ENCODE measurements at regions not wholly inside any gene's neighbourhood (a gene's known extent, or its start where the extent isn't known, plus 50 kb on each side); places are given as distances from the start of the nearest gene placed in this dataset.
"Not testable (repeated sequence)": the region's sequence is repeated elsewhere in the genome, so short reads cannot be mapped to it uniquely, and the experiment has no call there.

DNA sequence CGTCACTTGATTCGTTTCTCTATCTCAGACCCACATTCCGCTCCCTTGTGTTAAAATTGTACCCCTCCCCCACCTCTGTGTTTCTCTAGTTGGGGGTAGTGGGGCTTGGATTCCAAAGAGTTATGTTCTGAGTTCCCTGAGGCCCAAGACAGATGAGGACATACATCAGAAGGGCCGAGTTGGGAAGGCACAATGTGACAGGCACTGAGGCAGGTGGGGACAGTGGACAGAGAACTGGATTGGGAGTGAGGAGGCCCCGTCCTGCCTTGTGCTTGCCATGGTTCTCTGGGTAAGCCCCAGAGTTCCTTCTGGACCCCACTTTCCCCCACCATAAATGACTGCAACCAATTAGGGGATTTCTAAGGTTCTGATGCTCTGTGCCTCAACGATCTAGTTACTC is 80.5 kb upstream of the ETV3 start:
- H3K9me3 Mint-ChIP-seq: peaks cover 11% of the 10 kb centered on the region
- TF ChIP-seq, protein P1, sequence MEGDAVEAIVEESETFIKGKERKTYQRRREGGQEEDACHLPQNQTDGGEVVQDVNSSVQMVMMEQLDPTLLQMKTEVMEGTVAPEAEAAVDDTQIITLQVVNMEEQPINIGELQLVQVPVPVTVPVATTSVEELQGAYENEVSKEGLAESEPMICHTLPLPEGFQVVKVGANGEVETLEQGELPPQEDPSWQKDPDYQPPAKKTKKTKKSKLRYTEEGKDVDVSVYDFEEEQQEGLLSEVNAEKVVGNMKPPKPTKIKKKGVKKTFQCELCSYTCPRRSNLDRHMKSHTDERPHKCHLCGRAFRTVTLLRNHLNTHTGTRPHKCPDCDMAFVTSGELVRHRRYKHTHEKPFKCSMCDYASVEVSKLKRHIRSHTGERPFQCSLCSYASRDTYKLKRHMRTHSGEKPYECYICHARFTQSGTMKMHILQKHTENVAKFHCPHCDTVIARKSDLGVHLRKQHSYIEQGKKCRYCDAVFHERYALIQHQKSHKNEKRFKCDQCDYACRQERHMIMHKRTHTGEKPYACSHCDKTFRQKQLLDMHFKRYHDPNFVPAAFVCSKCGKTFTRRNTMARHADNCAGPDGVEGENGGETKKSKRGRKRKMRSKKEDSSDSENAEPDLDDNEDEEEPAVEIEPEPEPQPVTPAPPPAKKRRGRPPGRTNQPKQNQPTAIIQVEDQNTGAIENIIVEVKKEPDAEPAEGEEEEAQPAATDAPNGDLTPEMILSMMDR (IDR thresholded peaks at IDR 0.05): no peak
- H3K27me3 Mint-ChIP-seq: peaks cover 25% of the 10 kb centered on the region
- ChIA-PET POLR2A (no interaction called here), CTCF (interaction anchor here (1.1 to 1.4 kb wide), 2 partner anchors 16 to 62 kb away, joined by 3 to 6 read pairs; no protein-coding TSS in a partner anchor)
- no peak overlapping the region for H3K27ac Mint-ChIP-seq
- intact Hi-C loops (cut with micrococcal nuclease): no loop called here
- no peaks in the 10 kb centered on the region for H3K4me1 Mint-ChIP-seq (ENCODE audit: low read depth)
- ATAC-seq (no peak), DNase-seq (no peak)
- H3K36me3 Mint-ChIP-seq (ENCODE audit: low read depth): no peaks in the 10 kb centered on the region
- no peak overlapping the region for H3K4me3 Mint-ChIP-seq

DNA sequence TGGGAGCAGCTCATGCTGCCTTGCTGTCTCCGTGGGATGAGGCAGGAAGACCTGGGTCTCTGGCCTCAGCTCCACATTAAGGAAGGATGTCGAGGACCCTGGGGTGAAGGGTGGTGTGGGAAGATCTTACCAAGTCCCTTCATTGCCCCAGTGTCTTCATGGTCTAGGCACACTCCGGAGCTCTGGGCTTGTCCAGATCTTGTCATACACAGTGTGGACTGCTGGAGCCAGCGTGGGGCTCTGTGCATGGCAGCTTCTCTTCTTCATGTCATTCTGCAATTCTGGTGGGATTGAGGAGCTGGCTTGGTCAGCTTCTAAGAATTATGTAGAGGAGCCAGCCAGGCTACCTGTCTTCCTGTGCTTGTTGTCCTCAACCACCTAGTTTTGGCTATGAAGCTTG is 79.3 kb upstream of the ETV3 start:
- no peak for ATAC-seq
- TF ChIP-seq, protein P1 (IDR thresholded peaks at IDR 0.05): no peak
- CTCF ChIA-PET: interaction anchor here (1.1 to 1.4 kb wide), 2 partner anchors 15 to 61 kb away, joined by 3 to 6 read pairs; no protein-coding TSS in a partner anchor
- H3K9me3 Mint-ChIP-seq: peaks cover 21% of the 10 kb centered on the region
- H3K4me1 Mint-ChIP-seq (ENCODE audit: low read depth): no peaks in the 10 kb centered on the region
- peaks cover 25% of the 10 kb centered on the region for H3K27me3 Mint-ChIP-seq
- no peak overlapping the region for H3K4me3 Mint-ChIP-seq
- POLR2A ChIA-PET: no interaction called here
- no peak overlapping the region for H3K27ac Mint-ChIP-seq
- intact Hi-C loops (cut with micrococcal nuclease): no loop called here
- no peaks in the 10 kb centered on the region for H3K36me3 Mint-ChIP-seq (ENCODE audit: low read depth)
- no peak for DNase-seq

DNA sequence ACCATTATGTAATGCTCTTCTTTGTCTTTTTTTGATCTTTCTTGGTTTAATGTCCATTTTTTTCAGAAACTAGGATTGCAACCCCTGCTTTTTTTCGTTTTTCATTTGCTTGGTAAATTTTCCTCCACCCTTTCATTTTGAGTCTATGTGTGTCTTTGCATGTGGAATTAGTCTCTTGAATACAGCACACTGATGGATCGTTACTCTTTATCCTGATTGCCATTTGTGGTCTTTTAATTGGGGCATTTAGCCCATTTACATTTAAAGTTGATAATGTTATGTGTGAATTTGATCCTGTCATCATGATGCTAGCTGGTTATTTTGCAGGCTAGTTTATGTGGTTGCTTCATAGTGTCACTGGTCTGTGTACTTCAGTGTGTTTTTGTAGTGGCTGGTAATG is 75.6 kb upstream of the ETV3 start:
- Mint-ChIP-seq H3K36me3 (ENCODE audit: low read depth) (no peaks in the 10 kb centered on the region), H3K4me3 (no peak overlapping the region)

DNA sequence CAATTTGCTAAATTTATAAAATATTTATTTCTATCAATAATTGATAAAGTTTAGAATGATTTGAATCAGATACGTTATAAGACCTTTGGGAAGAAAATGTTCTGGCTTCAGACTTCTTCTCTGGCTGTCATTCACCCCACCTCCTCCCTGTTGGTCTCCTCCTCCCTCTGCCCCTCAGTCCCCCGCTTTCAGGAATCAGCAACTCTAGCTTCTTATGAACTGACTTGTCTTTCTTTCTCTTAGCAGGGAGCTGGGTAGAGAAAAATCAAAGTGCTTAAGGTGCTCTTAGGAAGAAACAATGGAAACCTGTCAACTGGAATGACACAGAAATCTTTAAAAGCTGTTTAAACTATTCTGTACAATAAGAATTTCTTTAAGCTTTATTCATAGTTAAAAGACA is 71.3 kb upstream of the ETV3 start:
- ChIA-PET POLR2A (no interaction called here), CTCF (interaction anchor here (1.1 kb wide), 1 partner anchor 13 kb away, joined by 3 read pairs; no protein-coding TSS in a partner anchor)
- no peak overlapping the region for H3K27ac Mint-ChIP-seq
- TF ChIP-seq, protein P1 (IDR thresholded peaks at IDR 0.05): no peak
- intact Hi-C loops (cut with micrococcal nuclease): no loop called here
- ATAC-seq: no peak
- peaks cover 18% of the 10 kb centered on the region for H3K27me3 Mint-ChIP-seq
- DNase-seq: no peak
- peaks cover 17% of the 10 kb centered on the region for H3K9me3 Mint-ChIP-seq
- no peaks in the 10 kb centered on the region for H3K4me1 Mint-ChIP-seq (ENCODE audit: low read depth)
- no peaks in the 10 kb centered on the region for H3K36me3 Mint-ChIP-seq (ENCODE audit: low read depth)
- no peak overlapping the region for H3K4me3 Mint-ChIP-seq

More for the DNA sequence above, 75.6 kb upstream of the ETV3 start:
- DNase-seq (no peak), ATAC-seq (no peak)
- intact Hi-C loops (cut with micrococcal nuclease): no loop called here
- ChIA-PET CTCF (interaction anchor here (1.0 kb wide), 1 partner anchor 124 kb away, joined by 4 read pairs; no protein-coding TSS in a partner anchor), POLR2A (interaction anchor here (0.7 kb wide), 1 partner anchor 401 kb away, joined by 3 read pairs; no protein-coding TSS in a partner anchor)
- H3K27ac Mint-ChIP-seq: no peak overlapping the region
- TF ChIP-seq, protein P1 (IDR thresholded peaks at IDR 0.05): no peak
- H3K9me3 Mint-ChIP-seq: peaks cover 22% of the 10 kb centered on the region
- H3K4me1 Mint-ChIP-seq (ENCODE audit: low read depth): no peaks in the 10 kb centered on the region
- H3K27me3 Mint-ChIP-seq: peaks cover 26% of the 10 kb centered on the region

DNA sequence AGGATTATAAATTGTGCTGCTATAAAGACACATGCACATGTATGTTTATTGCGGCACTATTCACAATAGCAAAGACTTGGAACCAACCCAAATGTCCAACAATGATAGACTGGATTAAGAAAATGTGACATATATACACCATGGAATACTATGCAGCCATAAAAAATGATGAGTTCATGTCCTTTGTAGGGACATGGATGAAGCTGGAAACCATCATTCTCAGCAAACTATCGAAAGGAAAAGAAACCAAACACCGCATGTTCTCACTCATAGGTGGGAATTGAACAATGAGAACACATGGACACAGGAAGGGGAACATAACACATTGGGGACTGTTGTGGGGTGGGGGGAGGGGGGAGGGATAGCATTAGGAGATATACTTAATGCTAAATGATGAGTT is 67.8 kb upstream of the ETV3 start:
- CTCF ChIA-PET; H3K27me3 Mint-ChIP-seq; POLR2A ChIA-PET; DNase-seq; H3K4me1 Mint-ChIP-seq (ENCODE audit: low read depth); H3K4me3 Mint-ChIP-seq; intact Hi-C loops (cut with micrococcal nuclease); ATAC-seq; H3K36me3 Mint-ChIP-seq (ENCODE audit: low read depth); H3K27ac Mint-ChIP-seq; H3K9me3 Mint-ChIP-seq: not testable (repeated sequence)
